SU-DHL-6 (cell line): ENCODE measurements at regions not wholly inside any gene's neighbourhood (a gene's known extent, or its start where the extent isn't known, plus 50 kb on each side); places are given as distances from the start of the nearest gene placed in this dataset.
"Not testable (repeated sequence)": the region's sequence is repeated elsewhere in the genome, so short reads cannot be mapped to it uniquely, and the experiment has no call there.

ENCODE experiments used
- H2AFZ ChIP-seq: fragments of 200-600 bp; sonication (generic); 2 replicates; pipeline ENCODE4 v1.6.1; 2014; ENCODE audit warnings: low read depth, mild to moderate bottlenecking, moderate library complexity, mixed read lengths, antibody characterized with exemption, low read length; ENCODE audit not compliant: severe bottlenecking
- H3F3A ChIP-seq: fragments of 200-600 bp; shearing (Covaris generic); 2 replicates; pipeline ENCODE4 v1.6.0; 2016; ENCODE audit warnings: antibody characterized with exemption, mild to moderate bottlenecking; ENCODE audit not compliant: insufficient read depth
- H3K27ac ChIP-seq: fragments of 200-600 bp; sonication (generic); 2 replicates; pipeline ENCODE4 v1.5.1; 2016; ENCODE audit warnings: low read depth, mild to moderate bottlenecking, low read length, moderate library complexity, mixed read lengths
- H3K27me3 ChIP-seq: fragments of 200-600 bp; sonication (generic), shearing (Covaris generic); 2 replicates; pipeline ENCODE4 v1.6.0; 2014; ENCODE audit warnings: mild to moderate bottlenecking, low read length
- H3K36me3 ChIP-seq: fragments of 200-600 bp; sonication (generic); 2 replicates; pipeline ENCODE4 v1.6.1; 2014; ENCODE audit warnings: mild to moderate bottlenecking, low read length, mixed read lengths
- H3K4me2 ChIP-seq: fragments of 300-600, 200-600 bp; shearing (Covaris generic), sonication (generic); 2 replicates; pipeline ENCODE4 v1.6.0; 2014; ENCODE audit warnings: low read length, low read depth, mild to moderate bottlenecking; ENCODE audit not compliant: poor library complexity, severe bottlenecking
- H3K4me3 ChIP-seq: fragments of 200-600 bp; sonication (generic); 2 replicates; pipeline ENCODE4 v1.5.1; 2014; ENCODE audit warnings: antibody characterized with exemption, low read length, mild to moderate bottlenecking, mixed read lengths; ENCODE audit not compliant: insufficient read depth, poor library complexity, severe bottlenecking
- H3K79me2 ChIP-seq: fragments of 200-600 bp; sonication (generic); 2 replicates; pipeline ENCODE4 v1.6.1; 2014; ENCODE audit warnings: mild to moderate bottlenecking, low read length, moderate library complexity; ENCODE audit not compliant: insufficient read depth
- H3K9ac ChIP-seq: fragments of 200-600 bp; sonication (generic); 2 replicates; pipeline ENCODE4 v1.7.0; 2014; ENCODE audit warnings: mild to moderate bottlenecking, low read length
- H3K9me2 ChIP-seq: fragments of 200-600 bp; sonication (generic); replicated peaks from 2 replicates; pipeline ENCODE4 v1.6.1; 2014; ENCODE audit warnings: low read length; ENCODE audit not compliant: insufficient read depth
- H3K9me3 ChIP-seq: fragments of 200-600 bp; sonication (generic); 2 replicates; pipeline ENCODE4 v1.6.1; 2014; ENCODE audit warnings: low read length, mixed read lengths; ENCODE audit not compliant: insufficient read depth
- H4K20me1 ChIP-seq: fragments of 200-600 bp; sonication (generic); 2 replicates; pipeline ENCODE4 v1.6.1; 2014; ENCODE audit warnings: low read depth, mild to moderate bottlenecking, antibody characterized with exemption, low read length, moderate library complexity, mixed read lengths
- CTCF ChIP-seq: fragments of 200-600 bp; sonication (generic); IDR thresholded peaks from one replicate; pipeline ENCODE4 v1.5.1; 2017; ENCODE audit warnings: antibody characterized with exemption, mild to moderate bottlenecking, low read length, moderate library complexity; ENCODE audit not compliant: insufficient read depth, poor library complexity, severe bottlenecking
- EZH2phosphoT487 ChIP-seq: fragments of 200-600 bp; sonication (generic), shearing (Covaris generic); conservative IDR thresholded peaks from 2 replicates; pipeline ENCODE4 v1.6.1; 2018; ENCODE audit warnings: mild to moderate bottlenecking, antibody characterized with exemption, low read length, moderate library complexity, mixed read lengths

- TF ChIP-seq CTCF (no peak), EZH2phosphoT487 (no peak)
- Histone ChIP-seq H3K9me3 (no peaks in the 10 kb centered on the region), H3K36me3 (no peaks in the 10 kb centered on the region), H3K27me3 (no peaks in the 10 kb centered on the region), H3K4me2 (no peak overlapping the region), H4K20me1 (no peaks in the 10 kb centered on the region), H3K4me3 (no peak overlapping the region), H3K27ac (no peak overlapping the region), H2AFZ (no peak overlapping the region), H3F3A (no peaks in the 10 kb centered on the region), H3K79me2 (no peaks in the 10 kb centered on the region), H3K9ac (no peak overlapping the region), H3K9me2 (no peaks in the 10 kb centered on the region)
Measured at GRCh38 chr3:104070906-104071305, 1295.8 kb upstream of the ALCAM start.

DNA sequence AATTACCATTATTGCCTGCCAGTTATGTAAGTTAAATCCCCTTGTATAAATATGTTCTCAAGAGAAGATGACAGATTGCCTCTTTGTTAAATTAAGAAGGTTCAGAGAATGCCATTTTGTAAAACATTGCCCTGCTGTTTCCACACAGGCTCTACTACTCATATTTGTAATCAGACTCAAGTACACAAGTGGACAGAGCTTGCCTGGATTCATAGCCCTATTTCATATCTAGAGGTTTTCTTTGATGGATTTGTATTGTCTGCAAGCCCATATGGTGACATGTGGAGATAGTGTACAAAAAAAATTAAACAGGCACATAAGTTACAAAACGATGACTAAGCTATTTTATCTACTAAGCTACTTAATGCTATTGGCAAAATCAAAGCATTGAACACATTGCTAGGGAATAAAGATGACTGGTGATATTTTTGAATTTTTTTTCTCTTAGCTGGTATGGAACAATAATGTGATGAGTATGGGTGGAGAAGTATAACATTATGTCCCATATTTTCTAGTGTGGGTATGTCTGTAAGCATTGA, 1286.6 kb upstream of the ALCAM start:
- no peak for TF ChIP-seq EZH2phosphoT487
- no peak for TF ChIP-seq CTCF
- Histone ChIP-seq H3F3A (no peaks in the 10 kb centered on the region), H3K36me3 (no peaks in the 10 kb centered on the region), H3K27ac (no peak overlapping the region), H3K27me3 (no peaks in the 10 kb centered on the region), H3K4me3 (no peak overlapping the region), H3K9me3 (no peaks in the 10 kb centered on the region), H2AFZ (no peak overlapping the region), H3K79me2 (no peaks in the 10 kb centered on the region), H3K9me2 (no peaks in the 10 kb centered on the region), H4K20me1 (no peaks in the 10 kb centered on the region), H3K4me2 (no peak overlapping the region), H3K9ac (no peak overlapping the region)

- Histone ChIP-seq H3K27me3 (no peaks in the 10 kb centered on the region), H2AFZ (no peak overlapping the region), H3K9ac (no peak overlapping the region), H3K36me3 (no peaks in the 10 kb centered on the region), H3K9me3 (0 out of 2 replicates have a peak, but pooled peaks cover 4% of the 10 kb centered on the region), H4K20me1 (no peaks in the 10 kb centered on the region), H3K27ac (no peak overlapping the region), H3K9me2 (no peaks in the 10 kb centered on the region), H3K4me2 (no peak overlapping the region), H3K4me3 (no peak overlapping the region), H3F3A (no peaks in the 10 kb centered on the region), H3K79me2 (no peaks in the 10 kb centered on the region)
- no peak for TF ChIP-seq EZH2phosphoT487
- TF ChIP-seq CTCF, result no peak
Measured at GRCh38 chr3:104088738-104089137, 1278.0 kb upstream of the ALCAM start.

GRCh38 chr3:104089987-104090386, 1276.7 kb upstream of the ALCAM start:
- not testable (repeated sequence) for H3K36me3 ChIP-seq, H3K9ac ChIP-seq, H4K20me1 ChIP-seq, H3K4me3 ChIP-seq, H3K27ac ChIP-seq, H2AFZ ChIP-seq, H3K9me3 ChIP-seq, H3K4me2 ChIP-seq, H3F3A ChIP-seq, H3K9me2 ChIP-seq, H3K27me3 ChIP-seq, H3K79me2 ChIP-seq
